WTC11 (cell line): ENCODE measurements at regions not wholly inside any gene's neighbourhood (a gene's known extent, or its start where the extent isn't known, plus 50 kb on each side); places are given as distances from the start of the nearest gene placed in this dataset.
A peak's percentile ranks its signal among the peaks of the same experiment; 100 is the strongest.

ENCODE experiments used
- ATAC-seq: fragments of 200-7000 bp; cut with Tn5 transposase; 2 replicates; pipeline ENCODE4 v1.10.0; 2021; ENCODE audit warnings: mild to moderate bottlenecking, moderate library complexity
- CTCF ChIA-PET: fragments of 300-600 bp; sonication (Branson Sonifier 250); formaldehyde crosslinking; loops from one replicate; lab custom pipeline; 2021; ENCODE audit warnings: antibody characterized with exemption; lab: Charles Lee
- POLR2A ChIA-PET: fragments of 350-600 bp; sonication (Branson Sonifier 250); formaldehyde crosslinking; loops from one replicate; lab custom pipeline; 2021; ENCODE audit warnings: antibody characterized with exemption; lab: Charles Lee
- DNase-seq: peaks from one replicate; pipeline ENCODE4 v3.0.0; 2021; ENCODE audit warnings: low spot score
- H3K27ac Mint-ChIP-seq: 2 replicates; pipeline ENCODE4 v1.8.0; 2021; ENCODE audit warnings: mixed read lengths
- H3K27me3 Mint-ChIP-seq: 2 replicates; pipeline ENCODE4 v1.8.0; 2021; ENCODE audit warnings: low read depth, mild to moderate bottlenecking, moderate library complexity, mixed read lengths
- H3K36me3 Mint-ChIP-seq: 2 replicates; pipeline ENCODE4 v1.8.0; 2021; ENCODE audit warnings: mixed read lengths
- H3K4me1 Mint-ChIP-seq: 2 replicates; pipeline ENCODE4 v1.8.0; 2022; ENCODE audit warnings: mixed read lengths
- H3K4me3 Mint-ChIP-seq: 2 replicates; pipeline ENCODE4 v1.8.0; 2021; ENCODE audit warnings: mild to moderate bottlenecking, moderate library complexity, mixed read lengths
- H3K9me3 Mint-ChIP-seq: 2 replicates; pipeline ENCODE4 v1.8.0; 2021; ENCODE audit warnings: mixed read lengths
- ATF1 ChIP-seq: sonication (generic); formaldehyde crosslinking; IDR thresholded peaks from 2 replicates; pipeline ENCODE4 v1.8.1; 2023; ENCODE audit warnings: mild to moderate bottlenecking, moderate library complexity, missing genetic modification reagents
- ATF2 ChIP-seq: sonication (generic); formaldehyde crosslinking; IDR thresholded peaks from 2 replicates; pipeline ENCODE4 v1.8.1; 2022; ENCODE audit warnings: low read depth, missing genetic modification reagents, borderline replicate concordance
- ATF6 ChIP-seq: sonication (generic); formaldehyde crosslinking; IDR thresholded peaks from 2 replicates; pipeline ENCODE4 v1.8.1; 2023; ENCODE audit warnings: mild to moderate bottlenecking, missing genetic modification reagents
- CBFB ChIP-seq: sonication (generic); formaldehyde crosslinking; IDR thresholded peaks from 2 replicates; pipeline ENCODE4 v1.8.1; 2022; ENCODE audit warnings: mild to moderate bottlenecking, low read depth, missing genetic modification reagents
- CDX4 ChIP-seq: fragments of 250-450 bp; sonication (Bioruptor Pico); IDR thresholded peaks from 2 replicates; pipeline ENCODE4 v1.9.0; 2021; ENCODE audit warnings: moderate library complexity, mild to moderate bottlenecking, inconsistent platforms, borderline replicate concordance
- CREB1 ChIP-seq: sonication (generic); formaldehyde crosslinking; IDR thresholded peaks from 2 replicates; pipeline ENCODE4 v1.8.0; 2023; ENCODE audit warnings: mild to moderate bottlenecking, missing genetic modification reagents
- ELF4 ChIP-seq: sonication (generic); formaldehyde crosslinking; IDR thresholded peaks from 2 replicates; pipeline ENCODE4 v1.8.1; 2022; ENCODE audit warnings: low read depth, mild to moderate bottlenecking, moderate library complexity, missing genetic modification reagents
- MLX ChIP-seq: sonication (generic); formaldehyde crosslinking; IDR thresholded peaks from 2 replicates; pipeline ENCODE4 v1.8.1; 2023; ENCODE audit warnings: mild to moderate bottlenecking, missing genetic modification reagents, moderate library complexity
- MYBL2 ChIP-seq: sonication (generic); formaldehyde crosslinking; IDR thresholded peaks from 2 replicates; pipeline ENCODE4 v1.8.1; 2023; ENCODE audit warnings: mild to moderate bottlenecking, moderate library complexity, missing genetic modification reagents
- NFATC4 ChIP-seq: fragments of 250-450 bp; sonication (Bioruptor Pico); IDR thresholded peaks from 2 replicates; pipeline ENCODE4 v1.9.0; 2021; ENCODE audit warnings: mild to moderate bottlenecking
- NFYB ChIP-seq: sonication (generic); formaldehyde crosslinking; conservative IDR thresholded peaks from 2 replicates; pipeline ENCODE4 v1.8.0; 2022; ENCODE audit warnings: low read depth, missing genetic modification reagents
- NR2C2 ChIP-seq: sonication (generic); formaldehyde crosslinking; IDR thresholded peaks from 2 replicates; pipeline ENCODE4 v1.8.0; 2022; ENCODE audit warnings: mild to moderate bottlenecking, missing genetic modification reagents
- NR3C1 ChIP-seq: sonication (generic); formaldehyde crosslinking; conservative IDR thresholded peaks from 2 replicates; pipeline ENCODE4 v1.8.1; 2023; ENCODE audit warnings: low read depth, mild to moderate bottlenecking, missing genetic modification reagents
- PRRX2 ChIP-seq: fragments of 250-450 bp; sonication (Bioruptor Pico); IDR thresholded peaks from 2 replicates; pipeline ENCODE4 v1.8.0; 2021; ENCODE audit warnings: mild to moderate bottlenecking
- USF2 ChIP-seq: sonication (generic); formaldehyde crosslinking; IDR thresholded peaks from 2 replicates; pipeline ENCODE4 v1.8.1; 2023; ENCODE audit warnings: mild to moderate bottlenecking, missing genetic modification reagents, moderate library complexity
- ZNF263 ChIP-seq: sonication (generic); formaldehyde crosslinking; IDR thresholded peaks from 2 replicates; pipeline ENCODE4 v1.8.1; 2022; ENCODE audit warnings: low read depth, mild to moderate bottlenecking, moderate library complexity, missing genetic modification reagents
- ZNF423 ChIP-seq: fragments of 250-450 bp; sonication (Bioruptor Pico); IDR thresholded peaks from 2 replicates; pipeline ENCODE4 v2.1.2; 2022; ENCODE audit warnings: mild to moderate bottlenecking, moderate library complexity
- ZNF425 ChIP-seq: fragments of 250-450 bp; sonication (Bioruptor Pico); conservative IDR thresholded peaks from 2 replicates; pipeline ENCODE4 v1.9.0; 2021; ENCODE audit warnings: mild to moderate bottlenecking
- TF ChIP-seq, protein P1 (sequence below): sonication (generic); formaldehyde crosslinking; IDR thresholded peaks from 2 replicates; pipeline ENCODE4 v1.8.1; 2022; ENCODE audit warnings: mild to moderate bottlenecking, missing genetic modification reagents, moderate library complexity, borderline replicate concordance
- TF ChIP-seq, protein P2 (sequence below): sonication (generic); formaldehyde crosslinking; conservative IDR thresholded peaks from 2 replicates; pipeline ENCODE4 v1.8.1; 2023; ENCODE audit warnings: mild to moderate bottlenecking, low read depth, missing genetic modification reagents, moderate library complexity
- TF ChIP-seq, protein P3 (sequence below): sonication (generic); formaldehyde crosslinking; IDR thresholded peaks from 2 replicates; pipeline ENCODE4 v1.8.1; 2022; ENCODE audit warnings: mild to moderate bottlenecking, moderate library complexity, missing genetic modification reagents

DNA sequence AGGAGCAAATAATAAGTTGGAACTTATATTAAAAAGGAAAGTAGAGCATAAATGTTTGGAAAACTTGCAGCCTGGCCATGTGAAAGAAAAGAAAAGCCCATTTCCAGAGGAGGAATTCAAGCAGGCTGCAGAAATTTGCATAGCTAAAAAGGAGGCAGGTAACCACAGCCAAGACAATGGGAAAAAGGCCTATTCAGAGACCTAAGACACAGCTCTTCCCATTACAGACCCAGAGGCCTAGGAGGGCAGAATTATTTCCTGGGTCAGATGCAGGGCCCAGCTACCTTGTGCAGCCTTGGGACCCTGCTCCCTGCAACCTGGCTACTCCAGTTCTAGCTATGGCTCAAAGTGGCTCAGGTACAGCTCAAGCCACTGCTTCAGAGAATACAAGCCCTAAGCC lies 234.6 kb upstream of the BCHE start:
- POLR2A ChIA-PET = no interaction called here
- CTCF ChIA-PET = no interaction called here
- Mint-ChIP-seq H3K27ac (0 out of 2 replicates have a peak overlapping the region, but pooled peaks have one; percentile 9), H3K9me3 (peaks cover 34% of the 10 kb centered on the region), H3K4me1 (peaks cover 29% of the 10 kb centered on the region), H3K4me3 (no peak overlapping the region), H3K36me3 (peaks cover 19% of the 10 kb centered on the region), H3K27me3 (no peaks in the 10 kb centered on the region)
- TF ChIP-seq USF2 (CRISPR knock-in tag) (no peak), ZNF423 (no peak), ATF1 (CRISPR knock-in tag) (no peak), ELF4 (no peak), NR2C2 (no peak), CDX4 (CRISPR knock-in tag) (no peak), ATF2 (CRISPR knock-in tag) (no peak), CREB1 (CRISPR knock-in tag) (no peak), CBFB (CRISPR knock-in tag) (no peak), ZNF425 (no peak), NFATC4 (CRISPR knock-in tag) (no peak)
- TF ChIP-seq, protein P1, sequence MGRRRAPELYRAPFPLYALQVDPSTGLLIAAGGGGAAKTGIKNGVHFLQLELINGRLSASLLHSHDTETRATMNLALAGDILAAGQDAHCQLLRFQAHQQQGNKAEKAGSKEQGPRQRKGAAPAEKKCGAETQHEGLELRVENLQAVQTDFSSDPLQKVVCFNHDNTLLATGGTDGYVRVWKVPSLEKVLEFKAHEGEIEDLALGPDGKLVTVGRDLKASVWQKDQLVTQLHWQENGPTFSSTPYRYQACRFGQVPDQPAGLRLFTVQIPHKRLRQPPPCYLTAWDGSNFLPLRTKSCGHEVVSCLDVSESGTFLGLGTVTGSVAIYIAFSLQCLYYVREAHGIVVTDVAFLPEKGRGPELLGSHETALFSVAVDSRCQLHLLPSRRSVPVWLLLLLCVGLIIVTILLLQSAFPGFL (CRISPR knock-in tag) = no peak
- TF ChIP-seq, protein P2, sequence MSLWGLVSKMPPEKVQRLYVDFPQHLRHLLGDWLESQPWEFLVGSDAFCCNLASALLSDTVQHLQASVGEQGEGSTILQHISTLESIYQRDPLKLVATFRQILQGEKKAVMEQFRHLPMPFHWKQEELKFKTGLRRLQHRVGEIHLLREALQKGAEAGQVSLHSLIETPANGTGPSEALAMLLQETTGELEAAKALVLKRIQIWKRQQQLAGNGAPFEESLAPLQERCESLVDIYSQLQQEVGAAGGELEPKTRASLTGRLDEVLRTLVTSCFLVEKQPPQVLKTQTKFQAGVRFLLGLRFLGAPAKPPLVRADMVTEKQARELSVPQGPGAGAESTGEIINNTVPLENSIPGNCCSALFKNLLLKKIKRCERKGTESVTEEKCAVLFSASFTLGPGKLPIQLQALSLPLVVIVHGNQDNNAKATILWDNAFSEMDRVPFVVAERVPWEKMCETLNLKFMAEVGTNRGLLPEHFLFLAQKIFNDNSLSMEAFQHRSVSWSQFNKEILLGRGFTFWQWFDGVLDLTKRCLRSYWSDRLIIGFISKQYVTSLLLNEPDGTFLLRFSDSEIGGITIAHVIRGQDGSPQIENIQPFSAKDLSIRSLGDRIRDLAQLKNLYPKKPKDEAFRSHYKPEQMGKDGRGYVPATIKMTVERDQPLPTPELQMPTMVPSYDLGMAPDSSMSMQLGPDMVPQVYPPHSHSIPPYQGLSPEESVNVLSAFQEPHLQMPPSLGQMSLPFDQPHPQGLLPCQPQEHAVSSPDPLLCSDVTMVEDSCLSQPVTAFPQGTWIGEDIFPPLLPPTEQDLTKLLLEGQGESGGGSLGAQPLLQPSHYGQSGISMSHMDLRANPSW (CRISPR knock-in tag) = no peak
- DNase-seq = no peak
- peak; percentile 80 for ATAC-seq

DNA sequence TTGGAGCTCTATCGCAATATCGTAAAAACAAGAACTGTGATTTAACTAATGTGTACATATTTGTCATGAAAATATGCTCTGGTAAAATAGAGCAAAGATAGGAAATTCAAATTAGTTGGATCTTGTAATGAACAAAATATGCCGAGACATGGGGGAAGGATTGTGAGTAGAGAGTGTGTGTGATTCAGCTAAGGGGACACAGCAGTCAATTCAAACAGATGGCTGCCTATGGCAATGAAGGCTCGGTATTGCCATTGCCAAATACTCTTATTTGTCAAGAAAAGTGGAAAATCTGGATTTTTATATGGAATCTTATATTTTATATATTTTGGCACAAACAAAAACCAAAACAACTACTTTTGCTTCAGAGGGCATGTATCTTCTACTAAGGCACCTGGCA lies 227.3 kb upstream of the BCHE start:
- no peak overlapping the region for H3K4me3 Mint-ChIP-seq
- H3K27ac Mint-ChIP-seq = no peak overlapping the region
- ATAC-seq = no peak
- peaks cover 23% of the 10 kb centered on the region for H3K4me1 Mint-ChIP-seq
- no peaks in the 10 kb centered on the region for H3K27me3 Mint-ChIP-seq
- peaks cover 4% of the 10 kb centered on the region; the same call in 1 of the 2 replicates for H3K9me3 Mint-ChIP-seq
- ChIA-PET CTCF (no interaction called here), POLR2A (no interaction called here)
- H3K36me3 Mint-ChIP-seq = no peaks in the 10 kb centered on the region
- no peak for DNase-seq
- TF ChIP-seq MLX (no peak), USF2 (CRISPR knock-in tag) (no peak), ZNF263 (no peak), ATF6 (CRISPR knock-in tag) (no peak), PRRX2 (CRISPR knock-in tag) (no peak), NFYB (no peak), NR3C1 (no peak), MYBL2 (no peak), CBFB (CRISPR knock-in tag) (no peak)
- TF ChIP-seq, protein P3, sequence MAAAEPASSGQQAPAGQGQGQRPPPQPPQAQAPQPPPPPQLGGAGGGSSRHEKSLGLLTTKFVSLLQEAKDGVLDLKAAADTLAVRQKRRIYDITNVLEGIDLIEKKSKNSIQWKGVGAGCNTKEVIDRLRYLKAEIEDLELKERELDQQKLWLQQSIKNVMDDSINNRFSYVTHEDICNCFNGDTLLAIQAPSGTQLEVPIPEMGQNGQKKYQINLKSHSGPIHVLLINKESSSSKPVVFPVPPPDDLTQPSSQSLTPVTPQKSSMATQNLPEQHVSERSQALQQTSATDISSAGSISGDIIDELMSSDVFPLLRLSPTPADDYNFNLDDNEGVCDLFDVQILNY (CRISPR knock-in tag) = no peak
